Tibial artery (tissue), 4 donors: ENCODE measurements at regions not wholly inside any gene's neighbourhood (a gene's known extent, or its start where the extent isn't known, plus 50 kb on each side); places are given as distances from the start of the nearest gene placed in this dataset.

ENCODE experiments used
- DNase-seq, 2 donors: peaks; one replicate each; pipeline ENCODE4 v3.0.0-alpha.2; 2019
- H3K27ac ChIP-seq, 2 donors: fragments of 200-600 bp; sonication (generic) in 1 of 2; 1 replicate in 1 of 2; 2 replicates in 1 of 2; pipeline ENCODE4 v1.5.1; 2018 to 2019; ENCODE audit warnings: mild to moderate bottlenecking in 1 of 2
- H3K27me3 ChIP-seq, 2 donors: fragments of 200-600 bp; sonication (generic) in 1 of 2; one replicate each; pipeline versions ENCODE4 v1.5.1 to v1.6.0; 2016 to 2019
- H3K36me3 ChIP-seq, 3 donors: fragments of 200-600 bp; sonication (generic) in 2 of 3; one replicate each; pipeline ENCODE4 v1.5.1; 2016 to 2019; ENCODE audit warnings: mild to moderate bottlenecking in 2 of 3
- H3K4me1 ChIP-seq, 4 donors: fragments of 200-600 bp; sonication (generic) in 2 of 4; 1 replicate in 3 of 4; 2 replicates in 1 of 4; pipeline ENCODE4 v1.5.1; 2016 to 2019
- H3K4me3 ChIP-seq, 2 donors: fragments of 200-600 bp; sonication (generic) in 1 of 2; 1 replicate in 1 of 2; 2 replicates in 1 of 2; pipeline ENCODE4 v1.5.1; 2018 to 2019; ENCODE audit warnings: mild to moderate bottlenecking in 2 of 2
- H3K9me3 ChIP-seq, 3 donors: fragments of 200-600 bp; sonication (generic) in 1 of 3; one replicate each; pipeline ENCODE4 v1.5.1; 2016 to 2019
- intact Hi-C: fragments of 100-400 bp; cut with DNase I; formaldehyde crosslinking; loops from one replicate; pipeline ENCODE4 v1.15.0; 2023; ENCODE audit warnings: low total_unique reads
- TF ChIP-seq, protein P1 (sequence below), 2 experiments: fragments of 200-600 bp in 1 of 2; fragments of 450-650 bp in 1 of 2; IDR thresholded peaks; one replicate each; pipeline ENCODE4 v1.5.1; 2017 to 2019; ENCODE audit warnings: antibody characterized with exemption in 2 of 2, mild to moderate bottlenecking in 1 of 2, moderate library complexity in 1 of 2

DNA sequence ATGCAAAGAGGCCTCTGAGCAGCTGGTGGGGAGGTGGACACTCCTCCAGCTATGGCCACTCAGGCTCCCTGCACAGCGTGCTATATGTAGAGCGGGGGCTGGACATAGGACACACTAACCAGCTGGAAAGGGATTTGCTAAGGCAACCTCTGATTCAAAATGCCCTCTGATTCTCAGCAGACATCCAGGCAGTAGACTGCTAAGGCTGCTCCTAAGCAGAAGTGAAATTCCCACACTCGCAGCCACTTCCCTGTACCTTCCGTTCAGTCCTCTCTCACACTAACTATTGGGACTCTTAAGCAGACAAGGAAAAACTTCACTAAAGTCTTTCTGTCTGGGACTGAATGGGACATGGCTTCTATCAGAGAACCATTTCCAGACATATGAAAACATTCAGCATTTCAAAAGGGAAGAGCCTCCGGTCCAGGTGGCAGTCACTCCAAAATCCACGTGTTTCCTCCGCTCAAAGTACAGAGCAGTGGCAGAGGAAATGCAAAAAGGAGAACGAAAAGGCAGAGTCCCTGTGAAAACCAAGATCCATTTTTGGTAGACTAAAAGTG, 265.8 kb downstream of the TTC32 start:
- H3K36me3 ChIP-seq: no peaks in the 10 kb centered on the region
- no peak overlapping the region for H3K4me3 ChIP-seq
- TF ChIP-seq, protein P1, sequence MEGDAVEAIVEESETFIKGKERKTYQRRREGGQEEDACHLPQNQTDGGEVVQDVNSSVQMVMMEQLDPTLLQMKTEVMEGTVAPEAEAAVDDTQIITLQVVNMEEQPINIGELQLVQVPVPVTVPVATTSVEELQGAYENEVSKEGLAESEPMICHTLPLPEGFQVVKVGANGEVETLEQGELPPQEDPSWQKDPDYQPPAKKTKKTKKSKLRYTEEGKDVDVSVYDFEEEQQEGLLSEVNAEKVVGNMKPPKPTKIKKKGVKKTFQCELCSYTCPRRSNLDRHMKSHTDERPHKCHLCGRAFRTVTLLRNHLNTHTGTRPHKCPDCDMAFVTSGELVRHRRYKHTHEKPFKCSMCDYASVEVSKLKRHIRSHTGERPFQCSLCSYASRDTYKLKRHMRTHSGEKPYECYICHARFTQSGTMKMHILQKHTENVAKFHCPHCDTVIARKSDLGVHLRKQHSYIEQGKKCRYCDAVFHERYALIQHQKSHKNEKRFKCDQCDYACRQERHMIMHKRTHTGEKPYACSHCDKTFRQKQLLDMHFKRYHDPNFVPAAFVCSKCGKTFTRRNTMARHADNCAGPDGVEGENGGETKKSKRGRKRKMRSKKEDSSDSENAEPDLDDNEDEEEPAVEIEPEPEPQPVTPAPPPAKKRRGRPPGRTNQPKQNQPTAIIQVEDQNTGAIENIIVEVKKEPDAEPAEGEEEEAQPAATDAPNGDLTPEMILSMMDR (IDR thresholded peaks at IDR 0.05): no peak
- H3K4me1 ChIP-seq: peaks cover 0 to 10% (median 6%) of the 10 kb centered on the region in 4 donors
- H3K27ac ChIP-seq: no peak overlapping the region
- DNase-seq: no peak
- H3K9me3 ChIP-seq: no peaks in the 10 kb centered on the region
- intact Hi-C loops: no loop called here
- H3K27me3 ChIP-seq: no peaks in the 10 kb centered on the region

GRCh38 chr2:19632403-19632991, 269.3 kb downstream of the TTC32 start:
- Histone ChIP-seq H3K4me3 (no peak overlapping the region), H3K4me1 (peaks cover 0 to 10% (median 6%) of the 10 kb centered on the region in 4 donors), H3K27me3 (no peaks in the 10 kb centered on the region), H3K9me3 (peaks cover 0 to 3% (median 0%) of the 10 kb centered on the region in 3 donors), H3K36me3 (no peaks in the 10 kb centered on the region), H3K27ac (no peak overlapping the region)
- intact Hi-C loops: no loop called here
- TF ChIP-seq, protein P1 (IDR thresholded peaks at IDR 0.05): no peak
- DNase-seq: peak; percentile 50 to 80

DNA sequence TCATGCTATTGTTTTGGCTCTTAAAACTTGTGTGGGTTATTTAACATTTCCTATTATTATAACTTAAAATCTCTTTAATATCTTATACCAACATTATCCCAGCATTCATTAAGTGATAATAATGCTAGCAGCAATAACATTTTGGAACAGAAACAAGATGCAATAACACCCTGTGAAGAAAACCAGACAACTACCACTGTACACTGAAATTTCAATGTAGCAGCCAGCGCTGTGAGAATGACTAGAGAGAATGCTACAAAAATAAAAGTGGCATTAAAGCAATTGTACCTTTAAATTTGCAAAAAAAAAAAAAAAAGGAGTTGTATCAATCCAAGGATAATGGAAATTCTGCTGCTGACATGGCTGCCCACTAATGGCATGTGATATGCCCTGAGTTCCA, 269.9 kb downstream of the TTC32 start:
- intact Hi-C loops: no loop called here
- Histone ChIP-seq H3K27ac (no peak overlapping the region), H3K27me3 (no peaks in the 10 kb centered on the region), H3K36me3 (no peaks in the 10 kb centered on the region), H3K4me1 (peaks cover 0 to 10% (median 6%) of the 10 kb centered on the region in 4 donors), H3K9me3 (peaks cover 0 to 3% (median 0%) of the 10 kb centered on the region in 3 donors), H3K4me3 (no peak overlapping the region)
- DNase-seq: no peak
- TF ChIP-seq, protein P1 (IDR thresholded peaks at IDR 0.05): no peak

GRCh38 chr2:19630921-19631320, 270.9 kb downstream of the TTC32 start:
- intact Hi-C loops: no loop called here

DNA sequence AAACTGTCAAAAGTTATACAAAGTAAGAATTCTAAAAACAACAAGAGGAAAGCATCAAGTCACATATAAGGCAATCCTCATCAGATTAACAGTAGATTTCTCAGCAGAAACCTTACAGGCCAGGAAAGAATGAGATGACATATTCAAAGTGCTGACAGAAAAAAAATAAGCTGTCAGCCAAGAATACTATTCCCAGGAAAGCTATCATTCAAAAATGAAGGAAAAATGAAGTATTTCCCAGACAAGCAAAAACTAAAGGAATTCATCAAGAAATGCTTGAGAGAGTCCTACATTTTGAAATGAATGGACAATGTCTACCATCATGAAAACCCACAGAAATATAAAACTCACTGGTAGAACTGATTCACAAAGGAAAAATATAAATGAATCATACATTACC, 268.9 kb upstream of the OSR1 start:
- intact Hi-C loops: no loop called here

More at GRCh38 chr2:19630921-19631320, 270.9 kb downstream of the TTC32 start:
- H3K4me3 ChIP-seq: no peak overlapping the region
- H3K36me3 ChIP-seq: no peaks in the 10 kb centered on the region
- peaks cover 0 to 10% (median 6%) of the 10 kb centered on the region in 4 donors for H3K4me1 ChIP-seq
- H3K27ac ChIP-seq: no peak overlapping the region
- no peak for DNase-seq
- TF ChIP-seq, protein P1 (IDR thresholded peaks at IDR 0.05): no peak
- peaks cover 0 to 3% (median 0%) of the 10 kb centered on the region in 3 donors for H3K9me3 ChIP-seq
- no peaks in the 10 kb centered on the region for H3K27me3 ChIP-seq

More for the DNA sequence above, 268.9 kb upstream of the OSR1 start:
- Histone ChIP-seq H3K4me1 (peaks cover 0 to 7% (median 5%) of the 10 kb centered on the region in 4 donors), H3K27ac (no peak overlapping the region), H3K27me3 (no peaks in the 10 kb centered on the region), H3K36me3 (no peaks in the 10 kb centered on the region), H3K9me3 (peaks cover 0 to 3% (median 0%) of the 10 kb centered on the region in 3 donors), H3K4me3 (no peak overlapping the region)
- TF ChIP-seq, protein P1 (IDR thresholded peaks at IDR 0.05): no peak
- DNase-seq: no peak
